ENCODE measurements at regions not wholly inside any gene's neighbourhood (a gene's known extent, or its start where the extent isn't known, plus 50 kb on each side); places are given as distances from the start of the nearest gene placed in this dataset.

DNA sequence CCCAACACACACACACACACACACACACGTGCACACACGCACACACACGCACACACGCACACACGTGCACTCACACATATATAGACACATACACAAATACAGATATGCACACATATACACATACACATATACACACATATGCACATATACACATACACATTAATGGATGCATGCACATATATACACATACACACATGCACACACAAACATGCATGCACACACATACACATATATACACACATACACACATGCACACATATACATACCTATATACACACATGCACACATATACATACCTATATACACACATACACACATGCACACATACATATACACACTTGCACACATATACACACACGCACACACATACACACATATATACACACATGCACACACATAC lies 312.4 kb upstream of the PFKP start:
- TF ChIP-seq CTCF (IDR thresholded peaks at IDR 0.05) = no peak
- no peak for TF ChIP-seq POLR2AphosphoS5 (IDR thresholded peaks at IDR 0.05)

All from suprapubic skin (tissue), 3 donors.